Activated CD8-positive, alpha-beta memory T cell treated with anti-CD3 and anti-CD28 coated beads for 4 hours (primary cell): ENCODE measurements at regions not wholly inside any gene's neighbourhood (a gene's known extent, or its start where the extent isn't known, plus 50 kb on each side); places are given as distances from the start of the nearest gene placed in this dataset.

Experiments used
- DNase-seq, 2 donors: peaks; one replicate each; pipeline ENCODE4 v3.0.0-alpha.2; 2020; ENCODE audit warnings: low read depth in 2 of 2

GRCh38 chr22:49035818-49036457, 791.7 kb downstream of the BRD1 start:
- DNase-seq = no peak

GRCh38 chr22:49034836-49035817, 792.5 kb downstream of the BRD1 start:
- DNase-seq = no peak

DNA sequence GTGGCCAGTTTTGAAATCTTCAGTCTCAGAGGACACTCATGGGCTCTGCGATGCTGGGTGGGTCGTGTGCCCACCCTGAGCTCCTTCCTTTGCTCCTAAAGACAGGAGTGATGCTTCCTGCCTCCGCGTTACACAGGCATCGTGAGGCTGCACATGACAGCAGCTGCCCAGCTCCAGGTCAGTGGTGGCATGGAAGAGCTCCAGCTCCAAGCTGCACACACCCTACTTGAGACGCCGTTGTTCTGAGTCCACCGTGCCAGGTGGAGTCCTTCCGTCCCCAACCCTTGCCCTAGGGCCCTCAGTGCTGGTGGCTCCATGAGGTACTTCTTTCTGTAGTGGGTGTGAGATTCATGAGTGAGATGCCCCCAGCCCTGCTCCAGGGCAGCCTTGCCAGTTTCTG, 794.1 kb downstream of the BRD1 start:
- no peak for DNase-seq

DNA sequence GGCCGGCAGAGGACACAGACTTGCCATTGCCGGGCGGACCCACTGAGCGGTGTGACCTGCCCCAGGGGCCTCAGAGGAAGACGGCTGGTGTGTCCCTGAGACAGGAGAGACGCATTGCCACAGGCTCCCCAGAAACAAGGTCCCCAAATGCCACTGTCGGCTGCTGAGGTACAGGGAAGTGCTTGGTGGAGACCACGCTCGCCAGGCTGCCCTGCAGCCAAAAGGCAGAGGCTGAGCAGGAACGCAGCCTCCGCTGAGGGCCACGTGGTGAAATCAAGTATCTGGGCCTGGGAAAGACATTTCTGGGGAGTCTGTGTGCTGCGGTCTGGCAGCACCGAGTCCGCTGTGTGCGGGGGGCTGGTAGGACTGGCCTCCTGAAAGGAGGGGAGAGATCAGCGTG, 794.9 kb downstream of the BRD1 start:
- DNase-seq = no peak

DNA sequence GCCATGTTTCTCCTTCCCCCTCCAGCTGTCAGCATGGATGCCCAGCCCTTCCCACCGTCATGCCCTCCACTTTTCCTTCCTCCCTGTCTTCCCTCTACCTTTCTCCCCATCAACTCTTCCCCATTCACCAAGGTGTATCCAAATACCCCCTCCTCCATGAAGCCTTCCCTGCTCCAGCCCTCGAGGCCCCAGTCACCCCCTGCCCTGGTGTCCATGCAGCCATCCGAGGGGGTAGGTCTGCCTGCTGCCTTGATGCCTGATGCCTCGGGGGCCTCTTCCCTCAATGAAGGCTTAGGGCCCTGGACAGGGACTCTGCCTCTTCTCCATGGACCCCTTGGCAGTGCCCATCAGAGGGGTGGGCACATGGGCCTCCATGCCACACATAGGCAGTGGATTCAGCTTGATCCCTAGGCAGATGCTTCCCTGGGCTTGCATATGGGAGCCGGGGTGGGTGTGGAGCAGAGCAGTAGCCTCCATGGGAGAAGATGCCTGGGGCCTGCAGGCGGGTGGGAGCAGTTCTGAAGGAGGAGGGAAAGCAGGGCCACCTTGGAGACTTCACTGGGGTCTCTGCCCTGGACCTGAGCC, 795.8 kb downstream of the BRD1 start:
- no peak for DNase-seq

DNA sequence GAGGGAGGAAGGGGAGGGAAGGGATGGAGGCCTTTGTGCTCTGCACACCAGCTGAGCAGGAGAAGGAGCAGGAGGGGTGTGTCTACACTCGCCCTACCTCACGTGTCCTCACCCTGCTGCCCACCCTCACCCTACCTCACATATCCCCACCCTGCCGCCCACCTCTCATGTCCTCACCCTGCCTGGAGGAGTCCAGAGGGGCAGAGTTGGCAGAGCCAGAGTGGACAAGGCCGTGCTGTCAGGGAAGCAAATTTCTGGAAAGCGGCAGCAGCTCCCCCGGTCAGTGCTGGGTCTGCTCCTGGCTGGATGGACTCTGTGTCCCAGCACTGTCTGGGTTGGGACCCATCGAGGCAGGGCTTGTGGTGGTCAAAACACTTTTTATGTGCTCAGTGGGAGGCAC, 799.6 kb downstream of the BRD1 start:
- DNase-seq = no peak

DNA sequence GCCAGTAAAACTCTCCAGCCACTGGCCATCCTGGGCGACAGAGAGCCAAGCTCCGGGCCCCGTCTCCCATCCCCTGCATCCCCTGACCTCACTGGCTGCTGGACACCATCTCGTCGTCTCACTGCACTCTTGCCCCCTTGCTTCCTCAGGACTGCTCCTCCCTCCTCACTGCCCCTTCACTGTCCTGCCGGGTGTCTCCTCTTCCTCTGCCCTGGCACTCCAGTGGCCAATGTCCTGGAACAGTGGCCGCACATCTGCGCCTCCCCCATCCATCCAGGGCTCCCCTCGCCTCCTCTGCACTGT, 800.4 kb downstream of the BRD1 start:
- no peak for DNase-seq

DNA sequence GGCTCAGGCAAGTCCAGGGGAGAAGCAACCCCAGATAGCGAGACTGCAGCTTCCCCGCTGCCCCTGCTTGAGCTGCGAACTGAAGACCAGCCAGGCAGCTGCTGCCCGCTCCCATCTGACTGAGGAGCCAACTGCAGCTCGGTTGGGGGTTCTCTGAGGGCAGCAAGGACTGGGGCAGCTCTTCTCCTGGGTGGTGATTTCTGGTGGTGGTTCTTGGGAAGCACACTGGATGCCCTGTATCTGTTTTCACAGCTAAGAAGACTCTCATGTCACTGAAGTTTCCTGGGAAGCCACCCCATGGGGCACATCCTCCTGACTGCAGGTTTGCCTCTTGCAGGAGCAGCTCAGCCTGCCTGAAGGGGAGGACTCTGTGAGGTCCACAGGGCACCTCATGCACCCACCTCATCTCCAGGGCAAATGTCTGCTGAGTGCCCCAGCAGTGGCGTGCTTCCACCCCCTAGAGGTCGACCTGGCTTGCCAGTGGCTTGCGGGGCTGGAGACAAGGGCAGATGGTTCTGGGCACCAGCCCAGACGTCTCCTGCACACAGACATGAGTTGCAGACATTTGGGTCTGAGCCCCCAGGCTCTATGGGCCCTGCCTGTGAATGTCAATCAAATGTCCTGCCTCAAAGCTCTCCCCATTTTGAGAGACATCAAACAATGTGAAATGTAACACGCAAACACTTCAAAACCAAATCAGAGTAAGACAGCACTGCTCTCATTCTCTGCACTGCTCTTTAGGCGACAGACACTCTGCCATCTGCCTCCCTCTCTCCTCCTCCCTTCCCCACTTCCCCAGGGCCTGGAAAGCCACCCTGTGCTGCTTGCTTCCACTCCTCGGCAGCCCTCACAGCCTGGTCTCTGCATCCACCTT, 800.9 kb downstream of the BRD1 start:
- no peak for DNase-seq

- no peak for DNase-seq
Observed at GRCh38 chr22:49025791-49026493, 801.7 kb downstream of the BRD1 start.

DNA sequence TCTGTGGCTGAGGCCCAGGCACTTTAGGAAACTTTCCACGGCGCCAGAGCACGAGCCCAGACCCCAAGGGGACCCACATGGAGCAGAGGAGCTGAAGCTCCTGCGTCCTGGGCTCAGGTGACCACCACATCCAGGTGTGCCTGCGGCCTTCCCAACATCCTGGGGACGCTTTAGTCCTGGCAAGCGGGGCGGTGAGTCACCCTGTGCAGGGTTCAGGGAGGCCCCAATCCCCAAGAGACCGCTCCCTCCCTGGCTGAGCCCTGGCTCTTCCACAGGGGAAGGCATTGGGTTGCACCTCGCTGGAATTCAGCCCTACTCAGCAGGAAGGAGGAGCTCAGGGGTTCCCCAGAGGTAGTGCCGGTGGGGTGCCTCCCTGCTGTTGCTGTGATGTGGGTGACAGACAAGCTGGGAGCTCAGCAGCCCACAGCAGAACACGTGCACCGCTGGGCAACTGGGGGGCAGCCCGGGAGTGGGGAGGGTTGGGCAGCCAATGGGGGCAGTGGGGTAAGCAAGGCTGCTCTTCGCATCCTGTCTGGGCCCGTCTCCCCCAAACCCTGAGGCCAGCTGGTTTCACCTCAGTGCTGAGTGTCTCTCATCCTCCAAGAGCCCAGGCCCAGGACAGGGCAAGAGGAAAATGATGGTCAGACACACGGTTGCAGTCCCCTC, 802.8 kb downstream of the BRD1 start:
- no peak for DNase-seq

DNA sequence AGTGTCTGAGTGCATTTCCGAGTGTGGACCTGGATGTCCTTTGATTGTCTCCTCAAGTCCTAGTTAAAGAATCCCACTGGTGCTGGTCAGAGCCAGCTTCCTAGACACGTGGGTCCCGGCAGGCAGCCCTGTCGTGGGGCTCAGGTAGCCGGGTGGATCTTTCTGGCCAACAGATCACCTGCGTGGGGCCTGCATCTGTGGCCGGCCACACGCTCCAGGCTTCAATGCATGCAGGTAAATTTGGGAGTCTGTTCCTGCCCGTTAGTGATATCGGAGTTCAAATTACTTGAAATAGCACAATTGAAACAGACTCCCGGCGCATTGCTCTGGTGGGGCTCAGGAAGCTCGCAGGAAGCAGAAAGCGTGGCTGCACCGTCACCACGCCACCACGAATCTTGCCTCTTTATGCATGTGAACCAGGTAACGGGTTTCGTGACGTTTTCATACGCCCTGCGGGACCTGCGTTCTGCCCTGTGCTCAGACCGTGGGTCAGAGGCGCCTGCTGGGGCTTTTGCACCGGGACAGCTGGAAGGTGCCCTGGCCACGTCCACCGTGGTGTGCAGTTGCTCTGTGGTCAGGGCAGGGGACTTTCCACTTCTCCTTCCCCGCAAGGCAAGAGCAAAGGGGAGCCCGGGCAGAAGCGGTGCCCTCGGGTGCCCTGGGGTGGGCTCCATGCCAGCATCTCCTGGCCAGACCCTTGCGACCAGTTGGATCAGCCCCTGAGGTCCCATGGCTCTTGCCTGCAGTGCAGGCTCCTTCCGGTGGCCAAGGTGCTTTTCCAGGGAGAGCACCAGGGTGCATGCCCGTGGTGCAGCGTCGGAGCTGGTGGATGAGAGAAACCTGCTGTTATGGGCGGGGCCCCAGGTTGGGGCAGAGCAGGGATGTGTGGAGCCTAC, 803.5 kb downstream of the BRD1 start:
- no peak for DNase-seq

- DNase-seq = no peak
Observed at GRCh38 chr22:49023161-49023878, 804.4 kb downstream of the BRD1 start.

DNA sequence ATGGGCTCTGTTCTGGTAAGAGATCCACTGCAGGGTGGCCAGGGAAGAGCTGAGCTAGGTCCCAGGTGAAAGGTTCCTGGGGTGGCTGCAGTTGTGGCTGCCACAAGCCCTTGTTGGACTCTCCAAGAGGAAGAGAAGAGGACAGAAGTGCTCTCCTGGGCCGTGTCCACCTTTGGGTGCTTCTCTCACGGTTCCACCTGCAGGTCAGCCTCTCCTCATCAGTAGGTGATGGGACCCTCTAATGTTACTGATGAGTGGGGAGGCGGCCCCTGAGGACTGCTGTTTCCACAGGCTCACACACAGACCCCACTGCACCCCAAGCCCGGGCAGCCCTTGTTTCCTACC, 804.9 kb downstream of the BRD1 start:
- DNase-seq = no peak

DNA sequence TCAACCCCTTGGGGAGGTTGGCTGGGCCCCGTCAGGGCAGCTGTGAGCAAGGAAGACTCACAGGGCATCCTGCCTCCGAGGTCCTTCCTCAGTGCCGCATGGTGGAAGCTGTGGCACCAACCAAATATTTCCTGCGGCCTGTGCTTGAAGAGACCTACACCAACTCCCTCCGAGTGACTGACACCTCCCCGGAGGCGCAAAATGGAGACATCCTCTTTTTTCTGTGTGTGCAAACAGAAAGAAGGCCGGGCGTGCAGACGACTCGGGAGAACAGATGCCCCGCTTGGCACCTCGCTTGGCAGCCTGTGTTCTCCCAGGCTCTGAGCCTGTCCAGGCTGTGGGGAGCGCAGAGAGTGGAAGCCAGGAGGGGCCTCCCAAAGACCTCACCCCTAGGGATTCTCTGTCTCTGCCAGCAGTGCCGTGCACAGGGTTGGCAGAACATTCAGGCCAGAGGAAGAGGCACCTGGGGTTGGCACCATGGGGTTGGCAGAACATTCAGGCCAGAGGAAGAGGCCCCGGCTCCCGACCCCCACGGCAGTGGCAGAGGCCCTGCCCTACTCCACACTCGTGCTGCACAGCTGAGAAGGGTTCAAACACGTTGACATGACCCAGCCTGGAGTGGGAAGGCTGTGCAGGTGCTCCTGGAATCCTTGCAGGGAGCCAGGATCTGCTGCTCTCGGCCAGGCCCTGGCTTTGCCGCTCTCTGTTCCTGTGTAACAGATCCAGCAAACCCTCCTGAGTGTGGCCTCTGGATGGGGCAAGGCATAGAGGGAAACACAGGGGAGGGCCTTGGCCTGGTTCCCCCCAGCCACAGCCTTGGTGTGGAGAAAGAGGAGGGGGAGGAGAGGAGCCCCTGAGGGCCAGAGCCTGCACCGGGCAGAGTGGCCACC, 805.5 kb downstream of the BRD1 start:
- no peak for DNase-seq

DNA sequence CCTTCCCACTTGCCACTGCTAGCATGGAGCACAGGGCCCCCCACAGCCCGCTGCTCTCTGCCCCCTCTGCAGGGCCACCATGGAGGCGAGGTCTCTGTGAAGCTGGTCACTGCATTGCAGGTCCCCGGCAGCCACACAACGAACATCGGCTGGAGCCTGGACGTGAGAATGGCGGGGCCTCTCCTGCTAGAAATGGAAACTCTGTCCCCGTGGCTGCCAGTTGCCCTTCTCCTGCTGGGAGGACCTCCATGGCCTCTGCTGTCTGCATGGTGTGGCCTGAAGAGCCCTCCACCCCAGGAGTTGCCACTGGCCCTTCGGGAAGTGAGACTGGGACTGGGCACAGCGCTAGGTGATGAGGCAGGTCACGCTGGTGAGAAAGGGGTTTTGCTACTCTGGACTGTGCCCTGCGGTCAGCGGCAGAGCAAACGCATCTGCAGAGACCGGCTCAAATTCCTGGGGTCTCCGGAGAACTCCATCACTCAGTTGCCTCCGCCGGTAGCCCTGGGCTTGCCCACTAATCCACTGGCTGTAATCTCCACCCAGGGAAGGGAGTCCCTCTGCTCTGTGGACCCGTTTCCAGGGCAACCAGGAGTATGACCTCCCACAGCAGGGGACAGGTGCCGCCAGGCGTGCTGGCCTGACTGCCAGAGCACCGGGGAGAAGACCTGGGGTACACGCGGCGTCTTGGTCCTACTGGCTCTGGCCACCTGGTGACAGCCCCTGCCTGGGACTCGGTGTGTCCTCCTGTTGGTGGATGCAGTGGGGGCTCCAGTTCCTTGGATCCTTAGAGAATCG, 806.3 kb downstream of the BRD1 start:
- DNase-seq = no peak

- DNase-seq = no peak
Observed at GRCh38 chr22:49019737-49020713, 807.6 kb downstream of the BRD1 start.
